PFSK-1 (cell line): ENCODE measurements at regions not wholly inside any gene's neighbourhood (a gene's known extent, or its start where the extent isn't known, plus 50 kb on each side); places are given as distances from the start of the nearest gene placed in this dataset.

Experiments
- FOXP2 ChIP-seq: optimal IDR thresholded peaks from 2 replicates; pipeline ENCODE3; 2011; ENCODE audit warnings: borderline replicate concordance, control low read depth, inconsistent platforms; ENCODE audit not compliant: insufficient read depth; ENCODE audit errors: extremely low read length, extremely low read depth
- POLR2AphosphoS5 ChIP-seq: IDR thresholded peaks from 2 replicates; pipeline ENCODE4 v1.6.1; 2012; ENCODE audit warnings: low read depth, mild to moderate bottlenecking, control low read depth, low read length, moderate library complexity
- SIN3A ChIP-seq: IDR thresholded peaks from 2 replicates; pipeline ENCODE4 v1.6.1; 2012; ENCODE audit warnings: mild to moderate bottlenecking, low read length, moderate library complexity, borderline replicate concordance; ENCODE audit not compliant: insufficient read depth
- TAF1 ChIP-seq: IDR thresholded peaks from 2 replicates; pipeline ENCODE4 v1.6.1; 2012; ENCODE audit warnings: low read length, control low read depth, borderline replicate concordance; ENCODE audit not compliant: insufficient read depth
- TF ChIP-seq, protein P1 (sequence below), 2 experiments: IDR thresholded peaks; 2 replicates each; pipeline versions ENCODE4 v1.6.1 to v1.8.0; 2011 to 2012; ENCODE audit warnings: low read depth in 2 of 2, low read length in 2 of 2, control low read depth in 1 of 2, inconsistent platforms in 1 of 2, mild to moderate bottlenecking in 1 of 2, moderate library complexity in 1 of 2; ENCODE audit not compliant: insufficient read depth in 1 of 2

DNA sequence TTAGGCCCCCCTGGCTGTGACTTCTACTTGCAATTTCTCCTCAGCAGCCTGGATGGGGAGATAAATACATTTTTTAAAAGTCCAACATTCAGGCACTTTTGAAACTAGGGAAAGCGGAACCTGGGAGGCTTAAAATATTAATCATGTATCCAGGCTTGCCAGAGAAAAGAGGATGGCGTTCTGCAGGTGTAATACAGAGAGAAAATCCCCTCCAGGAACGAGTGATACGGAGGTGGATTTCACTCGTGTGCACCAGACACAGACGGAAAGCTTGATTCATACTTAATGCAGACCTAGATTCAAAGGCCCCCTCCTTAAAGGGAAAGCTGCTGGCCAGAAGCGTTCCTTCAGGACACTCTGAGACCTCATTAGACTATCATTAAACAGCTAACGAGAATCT, 354.0 kb upstream of the BOD1L1 start:
- TF ChIP-seq POLR2AphosphoS5 = no peak
- TF ChIP-seq, protein P1, sequence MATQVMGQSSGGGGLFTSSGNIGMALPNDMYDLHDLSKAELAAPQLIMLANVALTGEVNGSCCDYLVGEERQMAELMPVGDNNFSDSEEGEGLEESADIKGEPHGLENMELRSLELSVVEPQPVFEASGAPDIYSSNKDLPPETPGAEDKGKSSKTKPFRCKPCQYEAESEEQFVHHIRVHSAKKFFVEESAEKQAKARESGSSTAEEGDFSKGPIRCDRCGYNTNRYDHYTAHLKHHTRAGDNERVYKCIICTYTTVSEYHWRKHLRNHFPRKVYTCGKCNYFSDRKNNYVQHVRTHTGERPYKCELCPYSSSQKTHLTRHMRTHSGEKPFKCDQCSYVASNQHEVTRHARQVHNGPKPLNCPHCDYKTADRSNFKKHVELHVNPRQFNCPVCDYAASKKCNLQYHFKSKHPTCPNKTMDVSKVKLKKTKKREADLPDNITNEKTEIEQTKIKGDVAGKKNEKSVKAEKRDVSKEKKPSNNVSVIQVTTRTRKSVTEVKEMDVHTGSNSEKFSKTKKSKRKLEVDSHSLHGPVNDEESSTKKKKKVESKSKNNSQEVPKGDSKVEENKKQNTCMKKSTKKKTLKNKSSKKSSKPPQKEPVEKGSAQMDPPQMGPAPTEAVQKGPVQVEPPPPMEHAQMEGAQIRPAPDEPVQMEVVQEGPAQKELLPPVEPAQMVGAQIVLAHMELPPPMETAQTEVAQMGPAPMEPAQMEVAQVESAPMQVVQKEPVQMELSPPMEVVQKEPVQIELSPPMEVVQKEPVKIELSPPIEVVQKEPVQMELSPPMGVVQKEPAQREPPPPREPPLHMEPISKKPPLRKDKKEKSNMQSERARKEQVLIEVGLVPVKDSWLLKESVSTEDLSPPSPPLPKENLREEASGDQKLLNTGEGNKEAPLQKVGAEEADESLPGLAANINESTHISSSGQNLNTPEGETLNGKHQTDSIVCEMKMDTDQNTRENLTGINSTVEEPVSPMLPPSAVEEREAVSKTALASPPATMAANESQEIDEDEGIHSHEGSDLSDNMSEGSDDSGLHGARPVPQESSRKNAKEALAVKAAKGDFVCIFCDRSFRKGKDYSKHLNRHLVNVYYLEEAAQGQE (IDR thresholded peaks at IDR 0.05; ENCODE audit: insufficient read depth in 1 of 2, low read depth in 2 of 2, low read length in 2 of 2) = no peak
- TF ChIP-seq TAF1 = no peak
- no peak for TF ChIP-seq SIN3A
- no peak for TF ChIP-seq FOXP2
